ENCODE measurements at regions not wholly inside any gene's neighbourhood (a gene's known extent, or its start where the extent isn't known, plus 50 kb on each side); places are given as distances from the start of the nearest gene placed in this dataset.

GRCh38 chr13:111865046-111865445 lies 201.9 kb upstream of the SOX1 start:
- H3K4me3 ChIP-seq (ENCODE audit: extremely low read depth in 1 of 4, insufficient read depth in 2 of 4, low read depth in 3 of 4, low read length in 4 of 4), result no peak overlapping the region
- no peak overlapping the region for H4K91ac ChIP-seq (replicated peaks; ENCODE audit: insufficient read length, low read length)
- TF ChIP-seq SIRT6 (IDR thresholded peaks at IDR 0.05; ENCODE audit: low read length) (no peak), CREB1 (IDR thresholded peaks at IDR 0.05) (no peak), CBX8 (IDR thresholded peaks at IDR 0.05; ENCODE audit: borderline replicate concordance, low read depth, low read length) (no peak), EP300 (IDR thresholded peaks at IDR 0.05; ENCODE audit: borderline replicate concordance in 1 of 2, low read depth in 2 of 2, low read length in 2 of 2) (no peak), CTBP2 (IDR thresholded peaks at IDR 0.05; ENCODE audit: borderline replicate concordance, insufficient read depth, insufficient read length, low read length) (no peak), ZNF274 (IDR thresholded peaks at IDR 0.05; ENCODE audit: borderline replicate concordance, extremely low read depth, low read length) (no peak), CHD1 (IDR thresholded peaks at IDR 0.05; ENCODE audit: low read depth, low read length) (no peak), KDM5A (IDR thresholded peaks at IDR 0.05; ENCODE audit: low read length) (no peak), BRCA1 (IDR thresholded peaks at IDR 0.05; ENCODE audit: low read depth, low read length) (no peak), EZH2 (IDR thresholded peaks at IDR 0.05; ENCODE audit: low read depth, low read length, severe bottlenecking) (no peak), ASH2L (IDR thresholded peaks at IDR 0.05; ENCODE audit: low read length) (no peak)
- TF ChIP-seq, protein P1, sequence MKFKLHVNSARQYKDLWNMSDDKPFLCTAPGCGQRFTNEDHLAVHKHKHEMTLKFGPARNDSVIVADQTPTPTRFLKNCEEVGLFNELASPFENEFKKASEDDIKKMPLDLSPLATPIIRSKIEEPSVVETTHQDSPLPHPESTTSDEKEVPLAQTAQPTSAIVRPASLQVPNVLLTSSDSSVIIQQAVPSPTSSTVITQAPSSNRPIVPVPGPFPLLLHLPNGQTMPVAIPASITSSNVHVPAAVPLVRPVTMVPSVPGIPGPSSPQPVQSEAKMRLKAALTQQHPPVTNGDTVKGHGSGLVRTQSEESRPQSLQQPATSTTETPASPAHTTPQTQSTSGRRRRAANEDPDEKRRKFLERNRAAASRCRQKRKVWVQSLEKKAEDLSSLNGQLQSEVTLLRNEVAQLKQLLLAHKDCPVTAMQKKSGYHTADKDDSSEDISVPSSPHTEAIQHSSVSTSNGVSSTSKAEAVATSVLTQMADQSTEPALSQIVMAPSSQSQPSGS (IDR thresholded peaks at IDR 0.05; ENCODE audit: low read length), result no peak
- H3K9ac ChIP-seq (replicated peaks in 1 of 4; ENCODE audit: extremely low read depth in 1 of 4, low read depth in 3 of 4, low read length in 3 of 4), result no peak overlapping the region
- no peaks in the 10 kb centered on the region for H3K27me3 ChIP-seq (replicated peaks in 1 of 4; ENCODE audit: control insufficient read depth in 3 of 4, extremely low read depth in 1 of 4, insufficient read depth in 3 of 4, low read length in 3 of 4)
- no peak overlapping the region for H2BK20ac ChIP-seq (ENCODE audit: low read length)
- POLR2A ChIA-PET (ENCODE audit: partially characterized antibody), result no interaction called here
- 92% methylated on average over 7 of the region's 7 CpGs; no CpG with 5 or more reads in 1 of the 2 experiments for WGBS, 2 experiments (ENCODE audit: extremely low coverage in 1 of 2, insufficient coverage in 1 of 2, insufficient read length in 1 of 2, insufficient replicate concordance in 2 of 2, low coverage in 1 of 2, low lambda C conversion rate in 2 of 2, missing lambda C conversion rate in 1 of 2)
- no peaks in the 10 kb centered on the region for H4K20me1 ChIP-seq (replicated peaks in 1 of 2; ENCODE audit: control insufficient read depth in 1 of 2, insufficient read depth in 2 of 2, low read length in 2 of 2)
- H2BK12ac ChIP-seq (ENCODE audit: low read depth, low read length), result no peak overlapping the region
- peaks cover 0 to 6% of the 10 kb centered on the region in 2 experiments; a peak in 1 of 4 replicates for H3K9me3 ChIP-seq (ENCODE audit: insufficient read depth in 2 of 2, low read depth in 1 of 2, low read length in 1 of 2)
- no peak overlapping the region for H2BK5ac ChIP-seq (ENCODE audit: low read depth, low read length)
- DNase-seq (ENCODE audit: low read depth in 1 of 2, low spot score in 2 of 2), result peak in 1 of 2 experiments; percentile 27
- H3K79me2 ChIP-seq (ENCODE audit: control insufficient read depth in 1 of 2, insufficient read depth in 2 of 2, low read length in 2 of 2), result no peaks in the 10 kb centered on the region
- no peak overlapping the region for H4K5ac ChIP-seq (ENCODE audit: insufficient read length, low read depth, low read length)
- no peak overlapping the region for H3K56ac ChIP-seq (replicated peaks; ENCODE audit: insufficient read length, low read depth, low read length)
- no peak overlapping the region for H2AK5ac ChIP-seq (ENCODE audit: low read depth, low read length)
- H3K79me1 ChIP-seq (ENCODE audit: low read depth, low read length), result no peaks in the 10 kb centered on the region
- H3K4me1 ChIP-seq (replicated peaks in 1 of 4; ENCODE audit: control insufficient read depth in 3 of 4, insufficient read depth in 4 of 4, low read length in 3 of 4), result no peaks in the 10 kb centered on the region; a peak in 3 of 7 replicates
- H3K18ac ChIP-seq (ENCODE audit: extremely low read depth, low read length), result no peak overlapping the region
- H3K36me3 ChIP-seq (ENCODE audit: control insufficient read depth in 2 of 4, insufficient read depth in 4 of 4, low read length in 3 of 4), result no peaks in the 10 kb centered on the region
- no peak overlapping the region for H2AFZ ChIP-seq (ENCODE audit: low read length)
- H3K27ac ChIP-seq (ENCODE audit: low read depth, low read length), result no peak overlapping the region
- FAIRE-seq, result no peak
- no peak overlapping the region for H4K8ac ChIP-seq (ENCODE audit: extremely low read depth, insufficient read depth, low read length)
- 0 out of 2 replicates have a peak overlapping the region, but pooled peaks have one; percentile 21 for H2BK15ac ChIP-seq (ENCODE audit: low read length)
- H3K23me2 ChIP-seq (ENCODE audit: low read depth, low read length), result no peaks in the 10 kb centered on the region
- no peak overlapping the region for H2BK120ac ChIP-seq (replicated peaks; ENCODE audit: low read depth, low read length)
- no peak overlapping the region for H3K4ac ChIP-seq (replicated peaks; ENCODE audit: insufficient read length, low read depth, low read length)
- CTCF ChIA-PET (ENCODE audit: partially characterized antibody), result no interaction called here
- no peak overlapping the region for H3K23ac ChIP-seq (ENCODE audit: insufficient read length)
- no peak overlapping the region for H3K4me2 ChIP-seq (ENCODE audit: insufficient read depth in 1 of 2, low read depth in 2 of 2, low read length in 2 of 2)
- H3K14ac ChIP-seq (ENCODE audit: insufficient read length), result no peak overlapping the region
